NCI-H1048 (cell line): ENCODE measurements at regions not wholly inside any gene's neighbourhood (a gene's known extent, or its start where the extent isn't known, plus 50 kb on each side); places are given as distances from the start of the nearest gene placed in this dataset.
"Not testable (repeated sequence)": the region's sequence is repeated elsewhere in the genome, so short reads cannot be mapped to it uniquely, and the experiment has no call there.

Experiments
- DNase-seq: peaks from one replicate; lab custom pipeline; 2025; lab: John Stamatoyannopoulos, UW

DNA sequence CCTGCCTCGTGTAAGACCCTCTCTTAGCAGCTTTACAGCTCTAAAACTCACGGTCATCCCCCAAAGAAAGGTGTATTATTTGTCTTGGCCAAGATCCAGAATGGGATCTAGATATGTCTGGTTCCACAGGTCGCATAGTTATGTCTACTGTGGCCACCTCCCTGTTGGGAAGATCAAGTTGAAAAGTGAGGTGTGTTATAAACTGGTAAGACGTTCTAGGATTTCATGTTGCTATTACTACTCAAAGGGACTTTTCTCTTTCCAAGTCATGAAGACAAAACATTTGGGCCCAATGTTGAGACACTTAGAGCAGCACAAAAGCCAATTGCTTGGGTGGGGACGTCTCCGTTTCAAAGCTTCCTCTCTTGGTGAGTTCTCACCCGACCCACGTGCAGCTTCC lies 766.0 kb downstream of the RNF144A start:
- DNase-seq, result no peak

GRCh38 chr2:7683708-7684107 lies 766.5 kb downstream of the RNF144A start:
- DNase-seq, result no peak

- DNase-seq, result no peak
Observed at GRCh38 chr2:7685342-7686015, 768.3 kb downstream of the RNF144A start.

GRCh38 chr2:7686016-7686385 lies 768.8 kb downstream of the RNF144A start:
- no peak for DNase-seq

DNA sequence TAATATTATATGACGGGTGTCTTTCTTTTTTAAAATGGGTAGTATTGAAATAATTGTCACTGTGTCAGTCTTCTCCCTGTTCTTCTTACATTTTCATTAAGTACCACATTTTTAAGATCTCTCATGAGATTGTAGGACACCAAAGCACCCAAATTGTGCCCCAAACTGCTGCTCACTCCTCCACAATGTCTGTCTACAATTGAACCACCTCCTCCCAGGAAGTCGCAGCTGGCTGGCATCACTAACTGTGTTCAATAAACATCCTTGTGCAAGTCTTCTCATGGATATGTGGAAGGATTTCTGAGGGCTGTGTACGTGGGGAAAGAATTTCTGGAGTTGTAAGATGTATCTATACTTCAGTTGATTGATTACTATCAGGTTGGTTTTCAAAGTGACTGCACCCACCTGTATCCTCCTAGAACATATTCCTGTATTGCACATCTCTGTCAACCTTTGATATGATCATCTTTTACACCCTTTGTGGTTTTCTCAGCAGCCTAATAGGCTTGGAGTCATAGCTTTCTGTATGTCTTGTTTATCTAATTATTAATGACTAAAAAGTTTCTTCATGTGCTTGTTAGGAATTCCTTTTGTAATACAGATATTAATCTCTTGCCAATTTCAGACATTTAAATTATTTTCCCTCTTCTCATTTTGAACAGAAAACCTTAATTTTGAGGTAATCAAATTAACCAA lies 774.9 kb downstream of the RNF144A start:
- DNase-seq, result no peak

DNA sequence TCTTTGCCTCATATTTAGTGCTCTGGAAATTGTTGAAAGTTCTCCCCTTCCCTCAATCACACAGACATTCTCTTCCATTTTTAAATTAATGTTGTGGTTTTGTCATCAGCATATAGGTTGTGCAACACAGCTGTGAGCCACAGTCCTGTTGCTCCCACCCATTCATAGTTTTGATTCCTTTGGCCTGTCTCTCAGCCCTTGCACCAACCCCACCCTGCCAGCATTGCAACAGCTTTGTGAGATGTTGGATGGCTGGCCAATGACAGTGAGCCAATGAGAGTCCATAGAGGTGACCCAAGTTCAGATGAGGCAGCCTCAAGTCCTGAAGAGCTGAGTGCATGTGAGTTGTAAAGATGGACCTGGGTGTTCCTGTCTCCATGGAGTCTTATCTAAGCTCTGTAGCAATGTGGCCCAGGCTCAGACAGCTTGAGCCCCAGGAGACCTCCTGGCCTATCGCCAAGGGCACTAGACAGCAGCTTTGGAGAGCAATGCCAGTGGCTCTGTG lies 775.5 kb downstream of the RNF144A start:
- DNase-seq, result no peak

GRCh38 chr2:7693246-7694075 lies 776.2 kb downstream of the RNF144A start:
- DNase-seq, result no peak

- DNase-seq, result no peak
Observed at GRCh38 chr2:7694076-7694985, 777.1 kb downstream of the RNF144A start.

DNA sequence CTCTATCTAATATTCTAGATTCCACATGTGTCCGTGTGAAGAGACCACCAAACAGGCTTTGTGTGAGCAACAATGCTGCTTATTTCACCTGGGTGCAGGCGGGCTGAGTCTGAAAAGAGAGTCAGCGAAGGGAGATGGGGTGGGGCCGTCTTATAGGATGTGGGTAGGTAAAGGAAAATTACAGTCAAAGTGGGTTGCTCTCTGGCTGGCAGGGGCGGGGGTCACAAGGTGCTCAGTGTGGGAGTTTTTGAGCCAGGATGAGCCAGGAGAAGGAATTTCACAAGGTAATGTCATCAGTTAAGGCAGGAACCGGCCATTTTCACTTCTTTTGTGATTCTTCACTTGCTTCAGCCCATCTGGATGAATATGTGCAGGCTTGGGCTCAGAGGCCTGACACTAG lies 779.3 kb downstream of the RNF144A start:
- not testable (repeated sequence) for DNase-seq

DNA sequence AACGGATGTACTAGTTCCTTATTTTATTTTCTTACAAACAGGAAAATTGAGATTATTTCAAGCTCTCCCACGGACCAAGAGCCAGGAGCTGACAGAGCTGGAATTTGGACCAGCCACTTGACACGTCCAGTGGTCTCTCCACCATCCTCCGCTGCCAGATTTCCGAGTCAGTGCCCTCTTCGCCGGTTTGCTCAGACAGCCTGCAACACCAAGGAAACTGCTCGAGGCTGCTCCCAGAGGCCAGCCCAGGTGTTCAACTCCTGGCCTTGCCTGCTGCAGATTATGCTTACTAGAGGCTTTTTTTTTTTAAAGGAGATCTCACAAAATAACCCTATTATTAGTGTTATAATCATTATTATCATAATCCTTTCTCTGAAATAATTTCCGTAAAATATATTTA lies 779.8 kb downstream of the RNF144A start:
- DNase-seq, result no peak

- no peak for DNase-seq
Observed at GRCh38 chr2:7701791-7702190, 784.6 kb downstream of the RNF144A start.

- DNase-seq, result no peak
Observed at GRCh38 chr2:7703048-7703447, 785.8 kb downstream of the RNF144A start.

- DNase-seq, result no peak
Observed at GRCh38 chr2:7703543-7704144, 786.4 kb downstream of the RNF144A start.

- no peak for DNase-seq
Observed at GRCh38 chr2:7704296-7704865, 787.2 kb downstream of the RNF144A start.

DNA sequence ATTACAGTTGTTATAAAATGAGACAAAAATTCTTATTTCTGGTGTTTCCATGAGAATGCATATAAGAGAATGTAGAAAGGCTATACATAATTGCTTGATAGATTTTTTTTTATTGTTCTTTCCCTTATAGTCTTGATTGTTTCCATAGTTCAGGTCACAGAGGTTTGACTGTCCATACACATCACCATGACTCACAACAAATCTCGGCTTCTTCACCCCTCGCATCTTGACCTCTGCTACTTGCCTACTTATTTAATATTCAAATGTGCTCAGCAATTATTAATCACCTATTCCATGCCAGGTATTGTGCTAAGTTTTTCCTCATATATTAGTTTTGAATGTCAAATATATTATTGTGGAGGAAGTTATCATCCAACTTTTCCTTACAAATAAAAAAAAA lies 789.6 kb downstream of the RNF144A start:
- DNase-seq, result no peak

GRCh38 chr2:7707723-7708122 lies 790.5 kb downstream of the RNF144A start:
- DNase-seq, result no peak

- DNase-seq, result no peak
Observed at GRCh38 chr2:7709907-7710306, 792.7 kb downstream of the RNF144A start.

DNA sequence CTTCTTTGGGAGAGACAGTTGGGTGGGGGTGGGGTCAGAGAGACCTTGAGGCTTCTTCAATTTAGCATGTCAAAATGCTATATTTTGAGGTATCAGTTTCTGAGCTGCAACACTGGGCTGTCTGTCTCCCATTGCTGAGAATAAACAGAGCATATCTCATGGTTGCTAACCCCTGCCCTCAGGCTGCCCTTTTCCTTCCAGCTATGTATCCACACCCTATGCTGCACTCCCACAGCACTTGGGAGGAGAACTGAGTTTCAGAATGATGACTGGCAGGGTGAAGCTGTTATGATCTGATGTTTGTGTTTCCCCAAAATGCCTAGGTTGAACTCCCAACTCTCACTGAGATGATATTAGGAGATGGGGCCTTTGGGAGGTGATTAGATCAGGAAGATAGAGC lies 794.0 kb downstream of the RNF144A start:
- no peak for DNase-seq

- no peak for DNase-seq
Observed at GRCh38 chr2:7719876-7720275, 802.7 kb downstream of the RNF144A start.

GRCh38 chr2:7721413-7721995 lies 804.3 kb downstream of the RNF144A start:
- DNase-seq, result no peak
